Panc1 (cell line): ENCODE measurements at regions not wholly inside any gene's neighbourhood (a gene's known extent, or its start where the extent isn't known, plus 50 kb on each side); places are given as distances from the start of the nearest gene placed in this dataset.

Experiments used
- ATAC-seq: fragments of 200-7000 bp; cut with Tn5 transposase; 2 replicates; pipeline ENCODE4 v1.9.1; 2020; ENCODE audit warnings: mild to moderate bottlenecking, moderate library complexity
- BruUV-seq: library from RNA; stranded (reverse); fragments of 400-500 nt; replicated peaks from 2 replicates; lab custom pipeline; 2021; lab: Mats Ljungman, UMichigan
- CTCF ChIA-PET: fragments of 300-600 bp; sonication (Branson Sonifier 250); formaldehyde crosslinking; loops from one replicate; lab custom pipeline; 2022; ENCODE audit warnings: antibody characterized with exemption; lab: Charles Lee
- POLR2A ChIA-PET: fragments of 300-600 bp; sonication (Branson Sonifier 250); formaldehyde crosslinking; loops from one replicate; lab custom pipeline; 2022; ENCODE audit warnings: antibody characterized with exemption; lab: Charles Lee
- DNase-seq: peaks from one replicate; pipeline ENCODE4 v3.0.0-alpha.2; 2010; ENCODE audit warnings: low read depth, low spot score
- H3K27ac ChIP-seq: 2 replicates; pipeline ENCODE4 v1.5.1; 2011; ENCODE audit warnings: mild to moderate bottlenecking, low read length, inconsistent platforms
- H3K27me3 ChIP-seq: fragments of 200-500 bp; sonication (Bioruptor generic); 2 replicates; pipeline ENCODE4 v1.6.0; 2014; ENCODE audit warnings: low read length, inconsistent platforms; ENCODE audit not compliant: control insufficient read depth, insufficient read depth
- H3K36me3 ChIP-seq: fragments of 200-500 bp; sonication (Bioruptor generic); 2 replicates; pipeline ENCODE4 v1.5.1; 2014; ENCODE audit warnings: inconsistent platforms, mild to moderate bottlenecking, low read length, moderate library complexity; ENCODE audit not compliant: control insufficient read depth, insufficient read depth
- H3K4me1 ChIP-seq: 2 replicates; pipeline ENCODE4 v1.5.1; 2011; ENCODE audit warnings: inconsistent platforms, mild to moderate bottlenecking, low read length, moderate library complexity; ENCODE audit not compliant: control insufficient read depth, insufficient read depth
- H3K4me3 ChIP-seq, 2 experiments: 2 replicates each; pipeline ENCODE4 v1.5.1; 2011 to 2012; ENCODE audit warnings: low read depth in 2 of 2, low read length in 2 of 2, mild to moderate bottlenecking in 2 of 2, inconsistent platforms in 1 of 2, moderate library complexity in 1 of 2
- H3K9me3 ChIP-seq: fragments of 200-500 bp; sonication (Bioruptor generic); 2 replicates; pipeline ENCODE4 v1.5.1; 2014; ENCODE audit warnings: low read depth, mild to moderate bottlenecking, inconsistent platforms, low read length, moderate library complexity; ENCODE audit not compliant: control insufficient read depth, insufficient read depth
- CTCF ChIP-seq: fragments of 450-650 bp; IDR thresholded peaks from 2 replicates; pipeline ENCODE4 v1.5.1; 2017; ENCODE audit warnings: mild to moderate bottlenecking
- POLR2AphosphoS5 ChIP-seq: IDR thresholded peaks from 2 replicates; pipeline ENCODE4 v1.6.1; 2012; ENCODE audit warnings: mild to moderate bottlenecking, low read depth, low read length, moderate library complexity
- REST ChIP-seq, 2 experiments: IDR thresholded peaks; 2 replicates each; pipeline ENCODE4 v1.6.1; 2011 to 2012; ENCODE audit warnings: low read depth in 2 of 2, control low read depth in 1 of 2, low read length in 1 of 2, mild to moderate bottlenecking in 1 of 2, moderate library complexity in 1 of 2; ENCODE audit not compliant: insufficient read depth in 1 of 2
- SIN3A ChIP-seq: IDR thresholded peaks from 2 replicates; pipeline ENCODE4 v1.6.1; 2012; ENCODE audit warnings: low read depth, mild to moderate bottlenecking, low read length, moderate library complexity, borderline replicate concordance; ENCODE audit not compliant: insufficient read depth
- TCF7L2 ChIP-seq: IDR thresholded peaks from 2 replicates; pipeline ENCODE4 v1.6.1; 2011; ENCODE audit warnings: mild to moderate bottlenecking, low read depth, low read length, inconsistent platforms
- in situ Hi-C: cut with HindIII; loops from 2 replicates; pipeline ENCODE4 v1.10.0; 2016; ENCODE audit warnings: low sequenced_read_pairs, low pct_unique_long_range_greater_than_20kb
- intact Hi-C: fragments of 100-400 bp; cut with micrococcal nuclease; formaldehyde crosslinking; loops from one replicate; pipeline ENCODE4 v1.10.0; 2022; ENCODE audit not compliant: unreplicated experiment

GRCh38 chr4:4758681-4759080, 100.8 kb upstream of the MSX1 start:
- ChIA-PET CTCF (no interaction called here), POLR2A (no interaction called here)
- intact Hi-C loops (no loop called here), in situ Hi-C loops (no loop called here)
- DNase-seq (no peak), ATAC-seq (no peak)
- Histone ChIP-seq H3K4me1 (no peaks in the 10 kb centered on the region), H3K4me3 (no peak overlapping the region), H3K27me3 (no peaks in the 10 kb centered on the region; the same call in 1 of the 2 replicates), H3K36me3 (no peaks in the 10 kb centered on the region), H3K9me3 (no peaks in the 10 kb centered on the region), H3K27ac (no peak overlapping the region)
- TF ChIP-seq SIN3A (no peak), POLR2AphosphoS5 (no peak), TCF7L2 (no peak), CTCF (no peak), REST (IDR thresholded peaks at IDR 0.05; ENCODE audit: insufficient read depth in 1 of 2, low read depth in 2 of 2, low read length in 1 of 2) (no peak)
- no TSS peak for BruUV-seq

- ATAC-seq: no peak
- Histone ChIP-seq H3K27ac (no peak overlapping the region), H3K27me3 (no peaks in the 10 kb centered on the region; the same call in 1 of the 2 replicates), H3K36me3 (no peaks in the 10 kb centered on the region), H3K4me3 (no peak overlapping the region), H3K4me1 (no peaks in the 10 kb centered on the region), H3K9me3 (no peaks in the 10 kb centered on the region)
- BruUV-seq: no TSS peak
- ChIA-PET CTCF (no interaction called here), POLR2A (no interaction called here)
- DNase-seq: no peak
- TF ChIP-seq SIN3A (no peak), REST (IDR thresholded peaks at IDR 0.05; ENCODE audit: insufficient read depth in 1 of 2, low read depth in 2 of 2, low read length in 1 of 2) (no peak), TCF7L2 (no peak), CTCF (no peak), POLR2AphosphoS5 (no peak)
- intact Hi-C loops (no loop called here), in situ Hi-C loops (no loop called here)
Measured at GRCh38 chr4:4755306-4755705, 104.2 kb upstream of the MSX1 start.
